Mesothelial cell of epicardium (in vitro differentiated cells): ENCODE measurements at regions not wholly inside any gene's neighbourhood (a gene's known extent, or its start where the extent isn't known, plus 50 kb on each side); places are given as distances from the start of the nearest gene placed in this dataset.

Source experiments
- DNase-seq, 2 experiments: peaks; one replicate each; pipeline ENCODE4 v3.0.0; 2021; ENCODE audit warnings: low spot score in 2 of 2; ENCODE audit not compliant: unreplicated experiment in 2 of 2
- H3K27ac Mint-ChIP-seq: 2 replicates; pipeline ENCODE4 v1.8.0; 2021; ENCODE audit warnings: mixed read lengths
- H3K27me3 Mint-ChIP-seq: 2 replicates; pipeline ENCODE4 v1.8.0; 2021; ENCODE audit warnings: low read depth, mixed read lengths
- H3K36me3 Mint-ChIP-seq: 2 replicates; pipeline ENCODE4 v1.8.0; 2021; ENCODE audit warnings: mixed read lengths
- H3K4me1 Mint-ChIP-seq: 2 replicates; pipeline ENCODE4 v1.8.0; 2021; ENCODE audit warnings: mixed read lengths
- H3K4me3 Mint-ChIP-seq: 2 replicates; pipeline ENCODE4 v1.8.0; 2021; ENCODE audit warnings: mild to moderate bottlenecking, moderate library complexity, mixed read lengths
- H3K9me3 Mint-ChIP-seq: 2 replicates; pipeline ENCODE4 v1.8.0; 2021; ENCODE audit warnings: mixed read lengths
- TF ChIP-seq, protein P1 (sequence below): fragments of 200-600 bp; sonication (generic); IDR thresholded peaks from one replicate; pipeline ENCODE4 v1.5.0; 2021; ENCODE audit warnings: antibody characterized with exemption; ENCODE audit not compliant: unreplicated experiment

DNA sequence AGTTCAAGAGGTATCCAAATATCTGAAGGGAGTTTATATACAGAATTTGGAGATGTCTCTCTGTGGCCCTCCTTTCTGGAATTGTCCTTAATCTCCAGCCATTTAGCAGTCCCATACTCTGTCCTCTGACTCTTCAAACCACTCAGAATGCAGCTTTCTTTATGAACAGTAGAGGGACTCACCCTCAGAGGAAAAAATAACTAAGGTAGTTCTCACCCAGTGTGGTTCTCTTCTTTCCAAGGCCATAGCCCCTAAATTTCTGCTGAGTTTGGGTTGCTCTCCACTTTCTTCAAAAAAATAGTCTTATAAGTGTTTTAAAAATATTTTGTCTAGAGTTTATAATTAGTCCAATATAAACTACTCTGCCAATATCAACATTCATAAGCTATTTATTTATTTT, 369.7 kb downstream of the MATN1 start:
- no peak overlapping the region for H3K27ac Mint-ChIP-seq
- H3K4me3 Mint-ChIP-seq: no peak overlapping the region
- no peaks in the 10 kb centered on the region for H3K36me3 Mint-ChIP-seq
- TF ChIP-seq, protein P1, sequence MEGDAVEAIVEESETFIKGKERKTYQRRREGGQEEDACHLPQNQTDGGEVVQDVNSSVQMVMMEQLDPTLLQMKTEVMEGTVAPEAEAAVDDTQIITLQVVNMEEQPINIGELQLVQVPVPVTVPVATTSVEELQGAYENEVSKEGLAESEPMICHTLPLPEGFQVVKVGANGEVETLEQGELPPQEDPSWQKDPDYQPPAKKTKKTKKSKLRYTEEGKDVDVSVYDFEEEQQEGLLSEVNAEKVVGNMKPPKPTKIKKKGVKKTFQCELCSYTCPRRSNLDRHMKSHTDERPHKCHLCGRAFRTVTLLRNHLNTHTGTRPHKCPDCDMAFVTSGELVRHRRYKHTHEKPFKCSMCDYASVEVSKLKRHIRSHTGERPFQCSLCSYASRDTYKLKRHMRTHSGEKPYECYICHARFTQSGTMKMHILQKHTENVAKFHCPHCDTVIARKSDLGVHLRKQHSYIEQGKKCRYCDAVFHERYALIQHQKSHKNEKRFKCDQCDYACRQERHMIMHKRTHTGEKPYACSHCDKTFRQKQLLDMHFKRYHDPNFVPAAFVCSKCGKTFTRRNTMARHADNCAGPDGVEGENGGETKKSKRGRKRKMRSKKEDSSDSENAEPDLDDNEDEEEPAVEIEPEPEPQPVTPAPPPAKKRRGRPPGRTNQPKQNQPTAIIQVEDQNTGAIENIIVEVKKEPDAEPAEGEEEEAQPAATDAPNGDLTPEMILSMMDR: peak; percentile 30
- H3K27me3 Mint-ChIP-seq: peaks cover 39% of the 10 kb centered on the region
- DNase-seq: no peak
- no peaks in the 10 kb centered on the region for H3K4me1 Mint-ChIP-seq
- H3K9me3 Mint-ChIP-seq: peaks cover 8% of the 10 kb centered on the region

DNA sequence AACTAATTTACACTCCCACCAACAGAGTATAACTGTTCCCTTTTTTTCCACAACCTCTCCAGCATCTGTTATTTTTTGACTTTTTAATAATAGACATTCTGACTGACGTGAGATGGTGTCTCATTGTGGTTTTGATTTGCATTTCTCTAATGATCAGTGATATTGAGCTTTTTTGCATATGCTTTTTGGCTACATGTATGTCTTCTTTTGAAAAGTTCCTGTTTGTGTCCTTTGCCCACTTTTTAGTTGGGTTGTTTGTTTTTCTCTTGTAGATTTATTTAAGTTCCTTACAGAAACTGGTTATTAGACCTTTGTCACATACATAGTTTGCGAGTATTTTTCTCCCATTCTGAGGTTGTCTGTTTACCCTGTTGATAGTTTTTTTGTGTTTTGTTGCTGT, 375.2 kb downstream of the MATN1 start:
- Mint-ChIP-seq H3K4me1 (no peaks in the 10 kb centered on the region), H3K4me3 (no peak overlapping the region), H3K36me3 (no peaks in the 10 kb centered on the region), H3K27me3 (peaks cover 46% of the 10 kb centered on the region), H3K9me3 (peaks cover 26% of the 10 kb centered on the region), H3K27ac (no peak overlapping the region)
- no peak for DNase-seq
- TF ChIP-seq, protein P1: no peak

DNA sequence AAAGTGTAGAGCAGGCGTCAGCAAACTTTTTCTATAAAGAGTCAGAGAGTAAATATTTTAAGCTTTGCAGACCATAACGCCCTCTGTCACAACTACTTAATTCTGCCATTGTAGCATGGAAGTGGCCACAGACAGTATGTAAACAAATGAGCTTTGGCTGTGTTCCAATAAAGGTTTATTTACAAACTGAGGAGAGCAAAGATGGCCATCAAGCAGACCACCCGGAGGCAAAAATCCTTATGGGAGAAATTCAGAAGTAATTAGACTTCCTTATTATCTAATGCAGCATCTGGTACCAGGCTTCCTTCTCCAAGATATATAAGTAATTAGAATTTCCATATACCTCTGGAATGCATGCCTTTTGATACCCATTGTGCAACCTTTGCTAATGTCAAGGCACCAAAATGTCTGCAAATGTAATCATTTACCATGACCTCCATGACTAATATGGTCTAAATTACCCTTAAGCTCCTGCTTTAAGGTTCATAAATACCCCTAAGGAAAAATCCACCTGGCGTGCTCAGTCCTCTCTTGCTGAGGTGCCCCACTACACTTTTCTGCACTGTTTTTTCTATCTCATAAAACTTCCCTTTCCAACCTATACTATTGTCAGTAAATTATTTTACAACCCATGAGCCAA, 377.8 kb downstream of the MATN1 start:
- TF ChIP-seq, protein P1: no peak
- Mint-ChIP-seq H3K36me3 (no peaks in the 10 kb centered on the region), H3K27me3 (peaks cover 55% of the 10 kb centered on the region), H3K4me3 (no peak overlapping the region), H3K4me1 (no peaks in the 10 kb centered on the region), H3K27ac (no peak overlapping the region), H3K9me3 (peaks cover 28% of the 10 kb centered on the region)
- no peak for DNase-seq

DNA sequence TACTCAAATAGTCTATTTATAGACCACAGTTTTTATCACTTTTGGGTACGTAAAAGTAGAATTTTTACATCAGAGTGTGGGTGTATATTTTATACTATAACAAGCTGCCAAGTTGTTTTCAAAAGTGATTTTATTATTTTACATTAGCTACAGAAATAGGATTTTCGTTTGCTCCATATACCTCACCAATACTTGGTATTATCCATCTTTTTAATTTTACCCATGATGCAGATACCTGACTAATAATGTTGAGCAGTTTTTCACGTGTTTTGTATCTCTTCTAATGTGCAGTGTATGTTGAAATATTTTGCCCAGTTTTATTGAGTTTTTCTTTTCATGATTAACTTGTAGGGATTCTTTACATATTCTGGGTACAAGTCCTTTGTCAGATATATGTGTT, 379.8 kb downstream of the MATN1 start:
- H3K27ac Mint-ChIP-seq: no peak overlapping the region
- no peak for DNase-seq
- H3K9me3 Mint-ChIP-seq: peaks cover 20% of the 10 kb centered on the region
- H3K4me3 Mint-ChIP-seq: no peak overlapping the region
- H3K36me3 Mint-ChIP-seq: no peaks in the 10 kb centered on the region
- H3K4me1 Mint-ChIP-seq: no peaks in the 10 kb centered on the region
- TF ChIP-seq, protein P1: no peak
- peaks cover 55% of the 10 kb centered on the region for H3K27me3 Mint-ChIP-seq

DNA sequence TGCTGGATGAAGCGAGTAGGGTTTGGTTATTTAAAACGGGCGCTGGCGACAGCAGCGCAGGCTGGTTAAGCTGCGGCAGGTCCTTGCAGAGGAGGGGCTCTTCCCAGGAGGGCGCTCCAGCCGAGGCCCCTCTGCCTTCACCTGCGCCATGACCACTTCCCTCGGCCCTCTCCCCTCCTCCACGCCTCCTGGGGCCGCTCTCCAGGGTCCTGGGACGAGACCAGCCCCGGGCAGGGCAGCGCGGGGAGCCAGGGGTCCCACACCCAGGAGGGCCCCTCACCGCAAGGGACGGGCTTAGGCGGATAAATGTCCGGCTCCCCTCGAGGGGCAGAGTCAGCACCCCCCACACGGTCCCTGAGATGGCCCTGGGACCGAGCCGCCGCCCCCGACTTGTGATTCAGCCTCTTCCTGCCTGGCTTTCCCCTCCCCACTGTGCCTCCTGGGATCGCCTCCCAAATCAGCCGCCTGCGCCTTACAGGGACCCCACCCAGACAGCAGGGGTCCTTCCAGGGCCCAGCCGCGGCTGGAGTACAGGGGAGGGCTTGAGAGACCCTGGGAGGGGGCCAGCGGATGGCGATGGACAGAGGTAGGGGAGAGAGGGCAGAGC, 380.7 kb downstream of the MATN1 start:
- no peaks in the 10 kb centered on the region for H3K4me1 Mint-ChIP-seq
- no peak overlapping the region for H3K27ac Mint-ChIP-seq
- peaks cover 11% of the 10 kb centered on the region for H3K9me3 Mint-ChIP-seq
- TF ChIP-seq, protein P1: no peak
- H3K27me3 Mint-ChIP-seq: peaks cover 49% of the 10 kb centered on the region
- no peak for DNase-seq
- H3K4me3 Mint-ChIP-seq: no peak overlapping the region
- H3K36me3 Mint-ChIP-seq: no peaks in the 10 kb centered on the region
